ENCODE measurements at regions not wholly inside any gene's neighbourhood (a gene's known extent, or its start where the extent isn't known, plus 50 kb on each side); places are given as distances from the start of the nearest gene placed in this dataset.

DNA sequence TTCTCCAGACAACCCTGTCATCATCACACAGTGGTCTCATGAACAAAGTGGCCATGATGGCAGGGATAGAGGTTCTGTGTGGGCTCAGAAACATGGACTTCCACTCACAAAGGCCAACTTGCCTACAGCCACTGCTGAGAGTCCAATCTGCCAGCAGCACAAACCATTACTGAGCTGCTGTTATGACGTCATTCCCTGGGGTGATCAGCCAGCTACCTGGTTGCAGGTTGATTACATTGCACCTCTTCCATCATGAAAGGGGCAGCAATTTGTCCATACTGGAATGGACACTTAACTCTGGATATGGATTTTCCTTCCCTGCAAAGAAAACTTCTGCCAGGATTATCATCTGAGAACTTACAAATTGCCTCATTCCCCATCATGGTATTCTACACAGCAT, 1275.9 kb downstream of the TYW1 start:
- TF ChIP-seq, protein P1, sequence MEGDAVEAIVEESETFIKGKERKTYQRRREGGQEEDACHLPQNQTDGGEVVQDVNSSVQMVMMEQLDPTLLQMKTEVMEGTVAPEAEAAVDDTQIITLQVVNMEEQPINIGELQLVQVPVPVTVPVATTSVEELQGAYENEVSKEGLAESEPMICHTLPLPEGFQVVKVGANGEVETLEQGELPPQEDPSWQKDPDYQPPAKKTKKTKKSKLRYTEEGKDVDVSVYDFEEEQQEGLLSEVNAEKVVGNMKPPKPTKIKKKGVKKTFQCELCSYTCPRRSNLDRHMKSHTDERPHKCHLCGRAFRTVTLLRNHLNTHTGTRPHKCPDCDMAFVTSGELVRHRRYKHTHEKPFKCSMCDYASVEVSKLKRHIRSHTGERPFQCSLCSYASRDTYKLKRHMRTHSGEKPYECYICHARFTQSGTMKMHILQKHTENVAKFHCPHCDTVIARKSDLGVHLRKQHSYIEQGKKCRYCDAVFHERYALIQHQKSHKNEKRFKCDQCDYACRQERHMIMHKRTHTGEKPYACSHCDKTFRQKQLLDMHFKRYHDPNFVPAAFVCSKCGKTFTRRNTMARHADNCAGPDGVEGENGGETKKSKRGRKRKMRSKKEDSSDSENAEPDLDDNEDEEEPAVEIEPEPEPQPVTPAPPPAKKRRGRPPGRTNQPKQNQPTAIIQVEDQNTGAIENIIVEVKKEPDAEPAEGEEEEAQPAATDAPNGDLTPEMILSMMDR (conservative IDR thresholded peaks at IDR 0.05; ENCODE audit: low read depth, low read length), result no peak
- Histone ChIP-seq H2AFZ (ENCODE audit: low read depth) (no peak overlapping the region), H3K27ac (no peak overlapping the region), H4K20me1 (ENCODE audit: insufficient read depth) (no peaks in the 10 kb centered on the region), H3K9ac (no peak overlapping the region), H3K36me3 (ENCODE audit: insufficient read depth) (no peaks in the 10 kb centered on the region), H3K27me3 (ENCODE audit: insufficient read depth, low read depth) (no peaks in the 10 kb centered on the region), H3K79me2 (ENCODE audit: insufficient read depth, low read depth) (no peaks in the 10 kb centered on the region), H3K4me3 (IDR thresholded peaks at IDR 0.05; ENCODE audit: insufficient read depth, low read depth, low read length) (no peak overlapping the region), H3K4me1 (ENCODE audit: low read depth, poor library complexity, severe bottlenecking) (no peaks in the 10 kb centered on the region), H3K4me2 (no peak overlapping the region)

DNA sequence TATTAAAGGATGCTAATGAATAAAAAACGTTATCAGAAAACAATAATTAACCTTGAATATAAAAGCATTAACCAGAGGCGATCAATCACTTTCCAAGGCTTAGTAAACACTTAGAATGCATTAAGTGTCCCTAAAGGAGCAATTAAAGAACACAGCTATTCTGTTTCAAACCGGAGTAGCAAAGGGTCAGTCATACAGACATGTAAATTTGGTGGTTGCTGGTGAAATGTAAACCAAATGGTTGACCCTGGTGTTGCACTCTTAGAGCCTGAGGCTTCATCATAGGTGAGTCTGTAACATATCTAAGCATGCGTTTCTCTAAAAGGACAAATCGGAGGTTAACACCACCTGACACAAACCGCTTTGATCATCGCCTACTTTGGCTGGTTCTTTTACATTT, 1280.1 kb downstream of the TYW1 start:
- Histone ChIP-seq H3K36me3 (ENCODE audit: insufficient read depth) (no peaks in the 10 kb centered on the region), H3K4me2 (no peak overlapping the region), H3K4me3 (IDR thresholded peaks at IDR 0.05; ENCODE audit: insufficient read depth, low read depth, low read length) (no peak overlapping the region), H3K27me3 (ENCODE audit: insufficient read depth, low read depth) (no peaks in the 10 kb centered on the region), H2AFZ (ENCODE audit: low read depth) (no peak overlapping the region), H3K9ac (no peak overlapping the region), H3K4me1 (ENCODE audit: low read depth, poor library complexity, severe bottlenecking) (no peaks in the 10 kb centered on the region), H3K27ac (no peak overlapping the region), H4K20me1 (ENCODE audit: insufficient read depth) (no peaks in the 10 kb centered on the region), H3K79me2 (ENCODE audit: insufficient read depth, low read depth) (no peaks in the 10 kb centered on the region)
- TF ChIP-seq, protein P1 (conservative IDR thresholded peaks at IDR 0.05; ENCODE audit: low read depth, low read length), result no peak

DNA sequence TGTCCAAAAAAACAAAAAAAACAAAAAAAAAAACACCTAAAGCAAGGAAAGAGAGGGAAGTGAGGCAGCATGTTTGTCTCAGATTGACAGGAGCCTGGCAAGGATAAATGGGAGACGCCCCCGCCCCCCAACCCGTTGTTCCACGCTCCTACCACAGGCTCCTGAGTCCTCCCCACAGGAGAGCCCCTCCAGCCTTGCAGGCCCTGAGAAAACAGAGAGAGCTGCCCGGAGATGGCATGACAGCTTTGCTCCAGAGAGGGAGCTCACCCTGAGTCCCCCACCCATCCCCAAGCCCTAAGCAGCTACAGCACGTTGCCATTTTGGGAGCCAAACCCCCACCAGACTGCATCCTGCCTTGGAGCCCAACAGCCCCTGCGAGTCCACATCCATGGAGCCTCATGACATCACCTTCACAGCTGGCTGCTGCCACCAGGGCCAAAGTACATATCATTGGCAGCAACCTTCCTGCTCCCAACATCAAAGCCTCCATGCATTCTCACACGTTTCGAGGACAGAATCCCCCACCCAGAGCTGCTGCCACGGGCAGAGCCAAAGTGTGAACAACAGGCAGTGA, 1283.3 kb downstream of the TYW1 start:
- Histone ChIP-seq H3K27ac (no peak overlapping the region), H3K36me3 (ENCODE audit: insufficient read depth) (no peaks in the 10 kb centered on the region), H3K4me1 (ENCODE audit: low read depth, poor library complexity, severe bottlenecking) (no peaks in the 10 kb centered on the region), H3K4me3 (IDR thresholded peaks at IDR 0.05; ENCODE audit: insufficient read depth, low read depth, low read length) (no peak overlapping the region), H3K79me2 (ENCODE audit: insufficient read depth, low read depth) (no peaks in the 10 kb centered on the region), H3K9ac (no peak overlapping the region), H4K20me1 (ENCODE audit: insufficient read depth) (no peaks in the 10 kb centered on the region), H2AFZ (ENCODE audit: low read depth) (no peak overlapping the region), H3K27me3 (ENCODE audit: insufficient read depth, low read depth) (no peaks in the 10 kb centered on the region), H3K4me2 (no peak overlapping the region)
- TF ChIP-seq, protein P1 (conservative IDR thresholded peaks at IDR 0.05; ENCODE audit: low read depth, low read length), result no peak

- Histone ChIP-seq H3K27ac (no peak overlapping the region), H3K4me1 (ENCODE audit: low read depth, poor library complexity, severe bottlenecking) (no peaks in the 10 kb centered on the region), H3K79me2 (ENCODE audit: insufficient read depth, low read depth) (no peaks in the 10 kb centered on the region), H2AFZ (ENCODE audit: low read depth) (no peak overlapping the region), H3K27me3 (ENCODE audit: insufficient read depth, low read depth) (no peaks in the 10 kb centered on the region), H4K20me1 (ENCODE audit: insufficient read depth) (no peaks in the 10 kb centered on the region), H3K36me3 (ENCODE audit: insufficient read depth) (no peaks in the 10 kb centered on the region), H3K9ac (no peak overlapping the region), H3K4me2 (no peak overlapping the region), H3K4me3 (IDR thresholded peaks at IDR 0.05; ENCODE audit: insufficient read depth, low read depth, low read length) (no peak overlapping the region)
- TF ChIP-seq, protein P1 (conservative IDR thresholded peaks at IDR 0.05; ENCODE audit: low read depth, low read length), result no peak
Measured at GRCh38 chr7:68280931-68281330, 1284.3 kb downstream of the TYW1 start.
